ENCODE measurements at regions not wholly inside any gene's neighbourhood (a gene's known extent, or its start where the extent isn't known, plus 50 kb on each side); places are given as distances from the start of the nearest gene placed in this dataset.

GRCh38 chr10:37703833-37704382, 153.5 kb downstream of the ZNF248 start:
- Histone ChIP-seq H3K9me3 (ENCODE audit: control insufficient read depth, low read depth, low read length) (peaks cover 49% of the 10 kb centered on the region), H4K5ac (ENCODE audit: insufficient read length, low read depth, low read length) (no peak overlapping the region), H3K23ac (ENCODE audit: insufficient read length, low read depth, low read length) (no peak overlapping the region), H3K23me2 (ENCODE audit: insufficient read length, low read depth, low read length, poor library complexity, severe bottlenecking) (no peaks in the 10 kb centered on the region), H3K79me2 (ENCODE audit: insufficient read depth, low read length) (no peaks in the 10 kb centered on the region), H3K4me1 (ENCODE audit: insufficient read depth, low read length) (no peaks in the 10 kb centered on the region), H2BK12ac (ENCODE audit: insufficient read length, low read depth, low read length) (no peak overlapping the region), H3K79me1 (ENCODE audit: insufficient read depth, low read depth, low read length, poor library complexity, severe bottlenecking) (no peaks in the 10 kb centered on the region), H3T11ph (ENCODE audit: low read length) (no peak overlapping the region), H3K27ac (ENCODE audit: insufficient read length, low read depth, low read length) (no peak overlapping the region), H3K27me3 (ENCODE audit: insufficient read depth, low read length) (no peaks in the 10 kb centered on the region), H2AK5ac (ENCODE audit: insufficient read length, low read length) (no peak overlapping the region), H4K91ac (ENCODE audit: insufficient read length, low read depth, low read length) (no peak overlapping the region), H2BK5ac (ENCODE audit: insufficient read length, low read length) (no peak overlapping the region), H4K8ac (replicated peaks; ENCODE audit: insufficient read length, low read depth, low read length) (no peak overlapping the region), H3K9ac (ENCODE audit: extremely low read depth, insufficient read length, low read length) (no peak overlapping the region), H4K20me1 (ENCODE audit: control insufficient read depth, insufficient read depth, insufficient read length) (no peaks in the 10 kb centered on the region), H3K18ac (ENCODE audit: insufficient read length, low read depth, low read length) (no peak overlapping the region), H2BK120ac (ENCODE audit: low read depth, low read length, poor library complexity, severe bottlenecking) (no peak overlapping the region), H3K14ac (ENCODE audit: insufficient read depth, low read length) (no peak overlapping the region), H3K56ac (ENCODE audit: insufficient read length, low read depth, low read length) (no peak overlapping the region), H2BK20ac (ENCODE audit: low read depth, low read length, poor library complexity, severe bottlenecking) (no peak overlapping the region), H2BK15ac (ENCODE audit: low read depth, low read length) (no peak overlapping the region), H3K4me2 (ENCODE audit: insufficient read depth, insufficient read length, low read length) (no peak overlapping the region), H2AFZ (ENCODE audit: low read length) (no peak overlapping the region), H3K4ac (ENCODE audit: low read depth, low read length) (no peak overlapping the region)
- Mint-ChIP-seq H3K27ac (no peak overlapping the region), H3K4me1 (no peaks in the 10 kb centered on the region), H3K9me3 (peaks cover 92 to 98% of the 10 kb centered on the region in 2 experiments), H3K4me3 (no peak overlapping the region), H3K27me3 (ENCODE audit: low read depth) (0 out of 2 replicates have a peak, but pooled peaks cover 2% of the 10 kb centered on the region), H3K36me3 (ENCODE audit: insufficient read depth in 1 of 3, low read depth in 3 of 3) (peaks cover 0 to 12% (median 7%) of the 10 kb centered on the region in 3 experiments; a peak in 5 of 7 replicates)
- WGBS (ENCODE audit: extremely low coverage, insufficient read length, low lambda C conversion rate): no CpG with 5 or more reads among the region's 4 CpGs
- no peak for DNase-seq
- no peak for TF ChIP-seq CTCF (conservative IDR thresholded peaks at IDR 0.05)

All from H9 (cell line).